Osteoblast (primary cell): ENCODE measurements at regions not wholly inside any gene's neighbourhood (a gene's known extent, or its start where the extent isn't known, plus 50 kb on each side); places are given as distances from the start of the nearest gene placed in this dataset.

Experiments
- DNase-seq: peaks from one replicate; pipeline ENCODE4 v3.0.0; 2011; ENCODE audit warnings: low spot score, mixed read lengths; ENCODE audit not compliant: insufficient read length; ENCODE audit errors: missing footprints
- H2AFZ ChIP-seq: 2 replicates; pipeline ENCODE4 v1.6.0; 2011; ENCODE audit warnings: mild to moderate bottlenecking, low read length
- H3K27ac ChIP-seq: 2 replicates; pipeline ENCODE4 v1.5.1; 2011; ENCODE audit warnings: mild to moderate bottlenecking, low read depth, low read length, moderate library complexity
- H3K27me3 ChIP-seq: 2 replicates; pipeline ENCODE4 v1.6.0; 2012; ENCODE audit warnings: mild to moderate bottlenecking, control low read depth, inconsistent platforms, low read length, moderate library complexity; ENCODE audit not compliant: insufficient read depth
- H3K36me3 ChIP-seq: 2 replicates; pipeline ENCODE4 v1.5.1; 2011; ENCODE audit warnings: mild to moderate bottlenecking, low read length, control low read depth, moderate library complexity; ENCODE audit not compliant: insufficient read depth
- H3K4me1 ChIP-seq: 2 replicates; pipeline ENCODE4 v1.5.1; 2011; ENCODE audit warnings: mild to moderate bottlenecking, low read length, control low read depth, moderate library complexity; ENCODE audit not compliant: insufficient read depth
- H3K4me2 ChIP-seq: 2 replicates; pipeline ENCODE4 v1.6.0; 2011; ENCODE audit warnings: mild to moderate bottlenecking, low read length; ENCODE audit not compliant: insufficient read depth
- H3K4me3 ChIP-seq: fragments of 200-600 bp; sonication (generic); 3 replicates; pipeline ENCODE4 v1.5.1; 2012; ENCODE audit warnings: mild to moderate bottlenecking, low read length, inconsistent platforms; ENCODE audit not compliant: insufficient read depth
- H3K79me2 ChIP-seq: 2 replicates; pipeline ENCODE4 v1.6.0; 2012; ENCODE audit warnings: mild to moderate bottlenecking, low read length, control low read depth, inconsistent platforms; ENCODE audit not compliant: insufficient read depth
- H3K9me3 ChIP-seq: 2 replicates; pipeline ENCODE4 v1.5.1; 2011; ENCODE audit warnings: low read depth, low read length, control low read depth
- H4K20me1 ChIP-seq: 2 replicates; pipeline ENCODE4 v1.6.0; 2012; ENCODE audit warnings: mild to moderate bottlenecking, low read length, control low read depth; ENCODE audit not compliant: insufficient read depth
- CTCF ChIP-seq: IDR thresholded peaks from 2 replicates; pipeline ENCODE4 v1.5.1; 2011; ENCODE audit warnings: mild to moderate bottlenecking, low read depth, low read length, moderate library complexity; ENCODE audit errors: extremely low read depth

GRCh38 chr1:208888376-208888775 lies 644.2 kb upstream of the PLXNA2 start:
- H3K79me2 ChIP-seq, result no peaks in the 10 kb centered on the region
- H3K36me3 ChIP-seq, result no peaks in the 10 kb centered on the region
- no peak for TF ChIP-seq CTCF
- DNase-seq, result no peak
- no peaks in the 10 kb centered on the region for H3K4me1 ChIP-seq
- H3K27me3 ChIP-seq, result no peaks in the 10 kb centered on the region
- no peak overlapping the region for H3K4me3 ChIP-seq
- H2AFZ ChIP-seq, result no peak overlapping the region
- no peak overlapping the region for H3K27ac ChIP-seq
- H3K9me3 ChIP-seq, result no peaks in the 10 kb centered on the region
- H3K4me2 ChIP-seq, result no peak overlapping the region
- H4K20me1 ChIP-seq, result no peaks in the 10 kb centered on the region

GRCh38 chr1:208892147-208892546 lies 648.0 kb upstream of the PLXNA2 start:
- no peak overlapping the region for H2AFZ ChIP-seq
- no peak overlapping the region for H3K4me2 ChIP-seq
- DNase-seq, result no peak
- H3K79me2 ChIP-seq, result no peaks in the 10 kb centered on the region
- H3K9me3 ChIP-seq, result no peaks in the 10 kb centered on the region
- no peaks in the 10 kb centered on the region for H3K4me1 ChIP-seq
- no peak overlapping the region for H3K27ac ChIP-seq
- H3K4me3 ChIP-seq, result no peak overlapping the region
- no peaks in the 10 kb centered on the region for H4K20me1 ChIP-seq
- H3K27me3 ChIP-seq, result no peaks in the 10 kb centered on the region
- no peak for TF ChIP-seq CTCF
- H3K36me3 ChIP-seq, result no peaks in the 10 kb centered on the region

GRCh38 chr1:208893251-208893650 lies 649.1 kb upstream of the PLXNA2 start:
- Histone ChIP-seq H3K79me2 (no peaks in the 10 kb centered on the region), H2AFZ (no peak overlapping the region), H3K4me2 (no peak overlapping the region), H3K4me3 (no peak overlapping the region), H3K9me3 (no peaks in the 10 kb centered on the region), H3K27me3 (no peaks in the 10 kb centered on the region), H3K27ac (no peak overlapping the region), H4K20me1 (no peaks in the 10 kb centered on the region), H3K36me3 (no peaks in the 10 kb centered on the region), H3K4me1 (no peaks in the 10 kb centered on the region)
- no peak for DNase-seq
- TF ChIP-seq CTCF, result no peak

- Histone ChIP-seq H3K4me1 (no peaks in the 10 kb centered on the region), H3K9me3 (no peaks in the 10 kb centered on the region), H4K20me1 (no peaks in the 10 kb centered on the region), H3K27ac (no peak overlapping the region), H3K79me2 (no peaks in the 10 kb centered on the region), H3K36me3 (no peaks in the 10 kb centered on the region), H3K4me3 (no peak overlapping the region), H3K27me3 (no peaks in the 10 kb centered on the region), H2AFZ (no peak overlapping the region), H3K4me2 (no peak overlapping the region)
- TF ChIP-seq CTCF, result no peak
- DNase-seq, result no peak
Measured at GRCh38 chr1:208895181-208895580, 651.0 kb upstream of the PLXNA2 start.
